ENCODE measurements at regions not wholly inside any gene's neighbourhood (a gene's known extent, or its start where the extent isn't known, plus 50 kb on each side); places are given as distances from the start of the nearest gene placed in this dataset.
"Not testable (repeated sequence)": the region's sequence is repeated elsewhere in the genome, so short reads cannot be mapped to it uniquely, and the experiment has no call there.

- TF ChIP-seq CTCF (IDR thresholded peaks at IDR 0.05; ENCODE audit: low read depth, low read length, missing control alignments) = no peak
- no peak overlapping the region for H3K4me3 ChIP-seq (ENCODE audit: low read depth, low read length)
- DNase-seq (ENCODE audit: low read depth) = no peak
- in situ Hi-C loops (cut with HindIII; ENCODE audit: low sequenced_read_pairs) = no loop called here
Observed at GRCh38 chr10:21423850-21424249, 101.6 kb downstream of the SKIDA1 start.

GRCh38 chr10:21423338-21423737, 102.1 kb downstream of the SKIDA1 start:
- no peak for DNase-seq (ENCODE audit: low read depth)
- in situ Hi-C loops (cut with HindIII; ENCODE audit: low sequenced_read_pairs) = no loop called here
- no peak for TF ChIP-seq CTCF (IDR thresholded peaks at IDR 0.05; ENCODE audit: low read depth, low read length, missing control alignments)
- no peak overlapping the region for H3K4me3 ChIP-seq (ENCODE audit: low read depth, low read length)

- in situ Hi-C loops (cut with HindIII; ENCODE audit: low sequenced_read_pairs) = no loop called here
Observed at GRCh38 chr10:21421794-21422193, 103.7 kb downstream of the SKIDA1 start.

GRCh38 chr10:21421016-21421415, 104.5 kb downstream of the SKIDA1 start:
- TF ChIP-seq CTCF (IDR thresholded peaks at IDR 0.05; ENCODE audit: low read depth, low read length, missing control alignments) = no peak
- no peak overlapping the region for H3K4me3 ChIP-seq (ENCODE audit: low read depth, low read length)
- DNase-seq (ENCODE audit: low read depth) = no peak
- in situ Hi-C loops (cut with HindIII; ENCODE audit: low sequenced_read_pairs) = no loop called here

More at GRCh38 chr10:21421794-21422193, 103.7 kb downstream of the SKIDA1 start:
- H3K4me3 ChIP-seq (ENCODE audit: low read depth, low read length) = no peak overlapping the region
- no peak for TF ChIP-seq CTCF (IDR thresholded peaks at IDR 0.05; ENCODE audit: low read depth, low read length, missing control alignments)
- no peak for DNase-seq (ENCODE audit: low read depth)

GRCh38 chr10:21418981-21419576, 106.4 kb downstream of the SKIDA1 start:
- DNase-seq (ENCODE audit: low read depth); H3K4me3 ChIP-seq (ENCODE audit: low read depth, low read length); in situ Hi-C loops (cut with HindIII; ENCODE audit: low sequenced_read_pairs): not testable (repeated sequence)

- no peak for TF ChIP-seq CTCF (IDR thresholded peaks at IDR 0.05; ENCODE audit: low read depth, low read length, missing control alignments)
- in situ Hi-C loops (cut with HindIII; ENCODE audit: low sequenced_read_pairs) = no loop called here
- no peak overlapping the region for H3K4me3 ChIP-seq (ENCODE audit: low read depth, low read length)
- DNase-seq (ENCODE audit: low read depth) = no peak
Observed at GRCh38 chr10:21417172-21417712, 108.2 kb downstream of the SKIDA1 start.

- TF ChIP-seq CTCF (IDR thresholded peaks at IDR 0.05; ENCODE audit: low read depth, low read length, missing control alignments) = no peak
- DNase-seq (ENCODE audit: low read depth) = no peak
- in situ Hi-C loops (cut with HindIII; ENCODE audit: low sequenced_read_pairs) = no loop called here
- H3K4me3 ChIP-seq (ENCODE audit: low read depth, low read length) = no peak overlapping the region
Observed at GRCh38 chr10:21413680-21414079, 111.8 kb downstream of the SKIDA1 start.
